HuH-7.5 (cell line): ENCODE measurements at regions not wholly inside any gene's neighbourhood (a gene's known extent, or its start where the extent isn't known, plus 50 kb on each side); places are given as distances from the start of the nearest gene placed in this dataset.
A peak's percentile ranks its signal among the peaks of the same experiment; 100 is the strongest.

Experiments used
- DNase-seq: peaks from one replicate; pipeline ENCODE4 v3.0.0; 2011; ENCODE audit warnings: low spot score

DNA sequence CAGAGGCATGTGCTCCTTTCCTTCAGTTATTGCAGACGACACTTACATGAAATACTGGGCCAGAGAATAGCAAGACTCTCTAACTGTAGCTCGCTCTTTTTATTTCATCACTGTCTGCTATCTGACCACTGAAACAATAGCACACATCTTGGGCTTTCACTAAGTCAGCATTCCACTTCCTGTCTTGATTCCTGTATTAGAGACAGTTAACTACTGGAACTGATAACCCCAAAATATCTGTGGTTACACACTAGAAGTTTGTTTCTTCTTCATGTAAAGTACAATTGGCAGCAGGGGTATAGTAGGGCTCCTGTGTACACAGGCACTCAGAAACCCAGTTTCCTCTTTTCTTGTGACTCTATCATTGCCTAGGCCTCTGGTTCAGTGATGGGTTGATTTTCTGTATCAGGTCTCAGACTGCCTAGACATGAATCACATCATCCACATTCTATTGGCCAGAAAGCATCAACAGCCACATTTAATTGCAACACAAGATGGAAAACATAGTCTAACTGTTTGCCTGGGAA, 230.2 kb upstream of the CD96 start:
- no peak for DNase-seq

DNA sequence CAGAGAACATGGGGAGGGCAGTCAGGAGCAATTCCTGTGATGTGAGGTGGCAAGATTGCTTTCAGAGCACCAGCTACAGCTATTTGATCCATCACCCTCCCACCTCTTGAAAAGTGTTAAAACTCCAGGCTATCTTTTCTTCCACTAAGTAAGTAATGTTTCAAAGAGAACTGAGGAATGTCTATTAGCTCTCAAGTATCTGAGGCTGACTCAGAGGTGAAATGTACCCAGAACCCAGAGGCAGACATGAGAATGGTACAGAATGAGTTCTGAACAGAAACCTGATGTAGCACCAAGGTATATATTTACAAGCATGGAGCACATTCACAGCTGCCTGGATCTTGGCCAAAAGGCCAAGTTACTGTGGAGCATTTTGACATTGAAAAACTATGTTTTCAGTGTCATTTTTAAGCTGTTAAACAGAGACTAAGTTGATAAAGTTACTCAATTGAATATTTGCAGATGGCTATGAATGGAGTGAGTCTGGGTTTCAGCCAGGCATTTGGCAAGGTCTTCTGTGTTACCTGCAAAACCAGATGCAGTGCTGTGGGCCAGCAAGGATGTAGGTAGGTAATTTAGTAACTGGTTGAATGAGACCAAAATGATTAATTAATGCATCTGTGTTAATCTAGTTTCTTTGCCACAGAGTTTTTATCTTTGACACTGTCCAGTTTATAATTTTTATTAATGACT, 227.7 kb upstream of the CD96 start:
- DNase-seq, result no peak

DNA sequence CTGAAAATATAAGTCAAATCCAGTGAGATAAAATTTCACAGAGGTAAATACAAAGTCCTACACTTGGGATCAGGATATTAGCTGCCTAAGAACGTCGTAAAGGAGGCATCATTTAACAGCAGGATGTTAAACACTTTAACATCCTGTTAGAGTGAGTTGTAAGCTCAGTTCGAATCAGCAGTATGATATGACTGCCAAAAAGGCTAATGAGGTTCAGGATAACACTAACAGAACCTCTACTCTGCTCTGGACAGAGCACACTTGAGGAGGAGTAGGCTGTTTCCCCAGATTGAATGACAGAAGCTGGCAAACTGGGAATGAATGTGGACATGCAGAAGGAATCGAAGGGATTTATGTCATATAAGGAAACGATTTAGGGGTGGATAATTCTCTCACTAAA, 227.1 kb upstream of the CD96 start:
- no peak for DNase-seq

DNA sequence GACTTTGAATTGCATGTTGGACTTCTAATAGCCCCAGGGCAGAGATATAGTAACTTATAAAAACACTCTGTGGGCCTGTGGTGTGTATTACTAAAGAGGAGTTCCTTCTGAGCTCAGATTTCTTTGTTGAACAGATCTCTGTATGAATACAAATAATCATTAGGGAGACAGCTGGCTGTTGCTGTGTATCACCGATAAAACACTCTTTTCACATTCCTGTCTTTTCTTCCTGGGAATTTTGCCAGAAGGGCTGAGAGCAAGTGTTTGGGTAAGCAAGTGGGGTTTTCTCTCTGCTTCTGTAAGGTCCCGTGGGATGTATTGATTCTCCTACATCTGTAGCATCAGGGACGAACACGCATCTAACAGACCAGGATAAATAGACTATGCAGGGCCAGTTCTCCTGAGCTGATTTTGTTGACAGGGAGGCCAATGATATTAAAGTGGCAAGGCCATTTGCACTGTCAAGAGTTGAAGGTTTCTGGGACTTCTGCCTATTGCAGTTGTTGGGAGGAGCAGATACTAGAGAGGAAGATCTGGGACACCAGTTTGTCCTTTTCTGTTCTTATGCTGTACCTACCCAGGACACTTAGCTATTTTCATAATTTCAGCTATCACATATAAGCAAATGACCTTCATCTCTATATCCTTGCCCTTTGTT, 225.9 kb upstream of the CD96 start:
- DNase-seq, result no peak

DNA sequence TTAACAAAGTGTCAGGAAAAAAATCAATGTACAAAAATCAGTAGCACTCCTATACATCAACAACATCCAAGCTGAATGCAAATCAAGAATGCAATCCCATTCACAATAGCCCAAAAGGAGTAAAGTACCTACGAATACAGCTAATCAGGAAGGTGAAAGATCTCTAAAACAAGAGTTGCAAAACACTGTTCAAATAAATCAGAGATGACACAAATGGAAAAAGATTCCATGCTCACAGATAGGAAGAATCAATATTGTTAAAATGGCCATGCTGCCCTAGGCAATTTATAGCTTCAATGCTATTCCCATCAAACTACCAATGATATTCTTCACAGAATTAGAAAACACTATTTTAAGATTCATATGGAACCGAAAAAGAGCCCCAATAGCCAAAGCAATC, 223.7 kb upstream of the CD96 start:
- no peak for DNase-seq

DNA sequence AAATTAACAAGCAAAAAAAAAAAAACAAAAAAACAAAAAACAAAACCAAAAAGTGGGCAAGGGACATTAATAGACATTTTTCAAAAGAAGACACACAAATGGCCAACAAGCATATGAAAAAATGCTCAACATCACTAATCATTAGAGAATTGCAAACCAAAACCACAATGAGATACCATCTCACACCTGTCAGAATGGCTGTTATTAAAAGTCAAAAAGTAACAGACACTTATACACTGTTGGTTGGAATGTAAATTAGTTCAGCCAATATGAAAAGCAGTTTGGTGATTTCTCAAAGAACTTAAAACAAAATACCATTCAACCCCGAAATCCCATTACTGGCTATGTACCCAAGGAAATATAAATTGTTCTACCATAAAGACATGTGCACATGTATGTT, 222.4 kb upstream of the CD96 start:
- DNase-seq, result no peak

DNA sequence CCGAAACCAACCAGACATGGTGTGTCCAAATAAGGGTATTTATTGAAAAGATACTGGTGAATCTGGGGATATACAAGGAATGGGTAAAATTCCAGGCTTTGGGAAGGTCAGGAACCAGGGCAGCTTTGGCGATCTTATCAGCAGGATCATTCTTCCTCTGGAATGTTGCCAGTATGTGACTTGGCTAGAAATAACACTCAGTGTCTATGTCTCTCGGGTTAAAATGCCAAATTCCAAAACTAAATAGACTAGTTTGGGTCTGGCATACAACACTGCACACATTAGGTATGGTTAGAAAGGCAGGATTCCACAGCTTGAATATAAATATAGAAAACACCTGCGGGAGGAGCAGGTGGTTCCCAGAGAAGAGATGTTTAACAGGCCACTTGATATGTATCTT, 220.2 kb upstream of the CD96 start:
- DNase-seq, result no peak

DNA sequence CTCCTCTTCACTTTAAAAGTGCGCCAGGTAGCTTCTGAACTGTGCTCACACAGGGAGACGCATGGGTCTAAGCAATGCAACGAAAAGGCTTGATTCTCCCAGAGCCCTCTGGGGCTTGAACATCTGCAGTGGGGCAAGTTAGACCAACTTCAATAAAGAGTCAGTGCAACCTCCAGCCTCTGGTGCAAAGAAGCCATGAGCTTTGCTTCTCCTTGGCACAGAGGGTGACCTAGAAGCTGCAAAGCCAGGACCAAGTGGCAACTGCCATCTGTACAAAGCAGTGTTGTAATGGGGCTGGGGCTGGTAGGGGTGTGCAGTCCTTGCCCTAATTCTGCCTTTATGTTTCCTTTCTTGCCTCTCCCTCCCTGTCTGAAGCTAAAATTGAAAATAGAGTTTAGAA, 219.0 kb upstream of the CD96 start:
- no peak for DNase-seq

DNA sequence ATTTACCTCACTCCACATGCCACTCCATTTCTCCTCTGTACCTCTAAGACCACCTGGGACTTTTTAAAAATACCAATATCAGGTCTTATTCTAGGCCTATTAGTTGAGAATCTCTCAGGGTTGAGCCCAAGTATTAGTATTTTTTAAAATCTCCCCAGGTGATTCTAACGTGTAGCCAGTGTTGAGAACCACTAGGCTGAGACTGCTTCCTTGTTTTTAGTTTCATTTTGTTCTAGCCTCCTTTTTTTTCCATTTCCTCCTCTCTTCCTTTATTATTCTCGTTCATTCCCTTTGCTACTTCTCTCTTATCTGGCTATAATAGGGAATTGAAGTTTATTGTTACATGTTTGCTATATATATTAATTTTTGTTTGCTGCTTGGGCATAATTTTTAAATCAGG, 217.8 kb upstream of the CD96 start:
- no peak for DNase-seq

DNA sequence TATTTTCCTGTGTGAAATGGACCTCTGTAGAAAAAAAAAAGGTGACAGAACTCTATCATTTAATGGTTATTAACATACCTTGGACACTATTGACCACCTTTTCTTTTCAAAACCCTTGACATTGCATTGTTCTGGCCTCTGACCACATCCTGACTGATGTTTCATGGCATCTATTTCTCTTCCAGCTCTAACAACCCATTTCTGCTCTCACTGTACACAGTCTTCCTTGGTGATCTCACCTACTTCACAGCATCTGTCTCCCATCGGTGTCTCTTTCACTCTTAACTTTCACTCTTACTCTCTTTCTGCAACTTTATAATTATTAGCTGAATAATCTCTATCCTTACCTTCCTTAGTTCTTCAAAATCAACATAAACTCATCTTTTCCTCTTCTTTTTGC, 217.4 kb upstream of the CD96 start:
- no peak for DNase-seq

DNA sequence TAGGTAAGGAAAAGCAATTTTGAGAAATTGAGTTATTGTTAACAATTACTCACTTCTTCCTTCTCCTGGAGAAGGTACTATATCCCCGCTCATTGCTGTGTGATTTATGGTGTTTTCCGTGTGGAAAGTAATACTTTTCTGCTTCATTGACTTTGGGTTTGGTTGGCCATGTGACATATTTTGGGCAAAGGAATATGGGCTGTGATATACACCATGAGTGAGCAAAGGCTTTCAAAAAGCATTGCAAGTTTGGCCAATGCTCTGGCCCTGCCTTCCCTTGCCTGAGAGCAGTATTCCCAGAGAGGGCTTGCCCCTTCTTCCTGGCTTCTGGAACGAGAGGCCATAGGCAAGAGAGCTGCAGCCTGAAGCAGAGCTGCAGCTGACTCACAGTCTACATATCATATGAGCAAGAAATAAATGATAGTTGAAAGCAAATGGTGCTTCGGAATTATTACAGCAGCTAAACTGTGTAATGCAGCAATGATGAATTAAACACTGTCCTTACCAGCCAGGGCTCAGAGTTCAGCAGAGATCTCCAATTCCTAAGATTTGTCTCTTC, 216.8 kb upstream of the CD96 start:
- DNase-seq, result no peak

DNA sequence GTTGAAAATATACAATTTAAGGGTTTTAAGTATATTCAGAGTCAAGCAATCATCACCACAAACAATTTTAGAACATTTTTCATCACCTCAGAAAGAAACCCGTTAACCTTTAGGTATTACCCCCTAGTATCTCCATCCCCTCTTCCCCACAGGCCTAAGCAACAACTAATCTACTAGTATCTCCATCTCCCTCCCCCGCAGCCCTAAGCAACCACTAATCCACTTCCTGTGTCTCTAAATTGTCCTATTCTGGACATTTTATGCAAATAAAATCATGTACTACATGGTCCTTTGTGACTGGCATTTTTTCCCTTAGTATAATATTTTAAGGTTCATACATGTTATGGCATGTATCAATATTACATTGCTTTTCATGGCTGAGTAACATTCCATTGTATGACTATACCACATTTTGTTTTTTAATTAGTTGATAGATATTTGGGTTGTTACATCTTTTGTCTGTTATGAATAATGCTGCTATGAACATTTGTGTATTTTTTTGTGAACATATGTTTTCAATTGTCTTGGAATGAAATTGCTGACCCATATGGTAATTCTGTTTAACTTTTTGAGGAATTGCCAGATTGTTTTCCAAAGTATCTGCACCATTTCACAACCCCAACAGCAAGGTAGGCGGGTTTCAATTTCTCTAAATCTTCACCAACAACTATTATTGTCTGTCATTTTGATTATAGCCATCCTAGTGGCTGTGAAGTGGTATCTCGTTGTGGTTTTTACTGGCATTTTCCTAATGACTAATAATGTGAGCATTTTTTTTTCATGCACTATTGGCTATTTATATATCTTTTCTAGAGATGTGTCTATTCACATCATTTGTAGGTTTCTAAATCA, 215.6 kb upstream of the CD96 start:
- DNase-seq, result no peak

DNA sequence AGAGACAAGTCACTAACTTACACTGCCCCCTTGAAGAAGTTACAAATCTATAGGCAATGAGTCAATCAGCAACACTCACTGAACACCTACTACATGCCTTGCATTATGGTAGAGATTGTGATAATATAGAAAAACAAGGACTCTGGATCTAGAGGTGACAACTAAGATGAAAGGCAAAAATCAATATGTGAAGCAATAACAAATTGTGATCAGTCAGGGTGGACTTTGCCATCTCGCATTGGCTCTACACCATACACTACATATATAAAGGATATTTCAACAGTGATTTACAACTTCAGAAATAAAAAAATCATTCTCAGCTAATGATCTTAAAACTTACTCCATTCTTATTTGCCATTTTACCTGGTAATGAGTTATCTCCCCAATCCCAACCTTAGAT, 210.7 kb upstream of the CD96 start:
- no peak for DNase-seq

DNA sequence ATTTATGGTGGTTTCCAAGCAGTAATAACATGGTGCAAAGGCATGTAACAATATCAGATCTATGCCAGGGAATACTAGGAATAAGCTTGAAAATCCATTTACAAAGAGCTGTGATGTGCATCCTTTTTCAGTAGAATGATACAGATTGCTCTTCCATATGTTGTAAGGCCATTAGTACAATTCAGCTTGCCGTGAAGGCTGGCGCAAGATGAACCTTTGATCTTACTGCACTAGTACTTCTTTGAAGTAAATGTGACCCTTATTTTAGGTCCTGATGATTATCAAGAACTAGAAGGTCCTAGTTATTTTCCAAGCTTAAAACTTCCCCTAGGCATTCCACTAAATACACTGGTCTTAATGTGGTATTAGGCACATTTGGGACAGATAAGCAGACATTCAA, 210.1 kb upstream of the CD96 start:
- no peak for DNase-seq

DNA sequence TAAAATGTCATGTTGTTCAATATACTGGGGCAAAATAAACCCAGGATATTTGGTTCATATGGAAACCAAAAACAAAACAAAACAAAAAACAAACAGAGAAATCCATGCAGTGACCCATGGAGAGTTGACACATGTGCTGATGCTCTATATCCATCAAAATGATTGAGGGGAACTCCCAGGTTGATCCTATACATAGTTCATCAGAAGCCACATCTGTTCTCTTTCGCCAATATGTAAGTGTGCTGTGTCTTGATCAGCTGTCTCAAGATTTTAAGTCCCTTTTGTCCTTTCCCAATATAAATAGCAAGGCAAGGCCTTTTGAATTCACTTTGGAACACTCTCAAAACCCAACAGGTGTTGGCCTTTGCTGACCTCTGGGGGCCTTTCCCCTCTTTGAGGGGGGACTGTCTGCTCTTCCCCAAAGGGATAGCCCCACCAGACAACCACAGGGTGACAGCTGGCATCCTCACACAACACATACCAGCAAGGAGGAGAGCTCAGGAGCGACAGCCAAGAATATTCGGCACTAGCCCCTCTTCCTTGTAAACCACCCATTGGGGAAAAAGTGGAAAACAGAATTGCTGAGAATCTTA, 209.4 kb upstream of the CD96 start:
- no peak for DNase-seq

DNA sequence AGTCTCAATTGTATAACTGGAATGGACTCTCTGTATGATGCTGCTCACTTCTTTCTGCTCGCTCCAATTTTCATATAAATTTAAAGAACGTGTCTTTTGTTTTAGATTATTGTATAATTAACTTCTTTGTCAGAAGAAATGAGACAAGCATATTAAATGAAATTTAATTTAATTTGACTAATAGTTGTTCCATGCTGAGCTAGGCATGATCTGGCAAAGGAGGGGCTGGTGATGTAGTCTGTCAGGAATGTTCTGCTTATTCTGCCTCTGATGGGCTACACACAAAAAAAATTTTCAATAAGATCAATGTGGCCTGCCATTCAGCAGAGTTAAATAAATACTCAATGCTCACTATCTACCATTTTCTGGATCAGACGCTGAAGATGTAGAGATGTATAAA, 208.4 kb upstream of the CD96 start:
- no peak for DNase-seq

DNA sequence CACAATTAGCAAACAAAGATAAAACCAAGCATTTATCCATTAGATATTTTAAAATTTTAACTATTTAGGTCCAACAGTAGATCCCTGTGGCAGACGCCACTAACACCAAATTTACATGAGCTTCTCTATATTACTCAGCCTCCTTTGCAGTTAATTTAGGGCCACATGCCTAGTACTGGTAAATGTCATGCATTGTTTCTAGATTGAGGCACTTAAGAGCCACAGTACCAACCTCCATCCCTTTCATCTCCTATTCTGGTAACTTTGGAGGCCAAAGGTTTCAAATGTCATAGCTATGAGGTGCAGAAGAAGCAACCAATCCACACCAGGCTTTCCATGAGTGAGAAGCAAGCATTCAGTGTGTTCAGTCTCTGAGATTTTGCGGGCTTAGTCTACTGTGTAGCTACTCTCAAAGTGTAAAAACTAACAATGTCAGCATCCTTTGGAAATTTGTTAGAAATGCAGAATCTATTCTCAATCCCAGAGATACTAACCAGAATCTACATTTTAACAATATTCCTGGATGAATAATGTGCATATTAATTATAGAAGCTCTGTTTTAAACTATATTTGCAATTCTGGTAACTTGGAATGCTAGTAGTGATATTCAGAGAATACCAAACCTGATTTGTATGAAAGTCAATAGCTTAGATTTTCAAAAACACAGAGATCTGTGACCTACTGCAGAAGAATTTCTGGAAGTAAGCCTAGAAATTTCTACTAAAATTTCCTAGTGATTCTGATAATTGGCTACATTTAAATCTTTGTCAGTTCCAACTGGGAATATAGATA, 206.3 kb upstream of the CD96 start:
- no peak for DNase-seq

DNA sequence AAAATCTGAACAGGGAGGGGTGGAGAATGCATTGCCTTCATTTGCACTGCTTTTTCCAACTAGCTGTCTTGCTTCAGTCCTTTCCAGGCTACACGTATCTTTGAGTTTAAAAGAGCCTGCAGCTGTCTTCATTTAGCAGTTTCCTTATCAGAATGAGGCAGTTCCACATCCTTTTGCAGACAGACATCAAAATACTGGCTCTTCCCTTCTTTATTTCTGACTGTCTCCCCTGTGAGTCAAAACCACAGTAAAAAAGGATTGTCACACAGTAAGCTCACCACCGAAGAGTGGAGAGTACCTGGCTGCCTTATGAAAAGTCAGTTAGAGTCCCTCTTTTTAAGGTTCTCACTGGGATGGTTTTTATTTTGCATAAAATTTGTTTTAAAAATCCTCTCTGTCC, 205.5 kb upstream of the CD96 start:
- DNase-seq, result no peak

DNA sequence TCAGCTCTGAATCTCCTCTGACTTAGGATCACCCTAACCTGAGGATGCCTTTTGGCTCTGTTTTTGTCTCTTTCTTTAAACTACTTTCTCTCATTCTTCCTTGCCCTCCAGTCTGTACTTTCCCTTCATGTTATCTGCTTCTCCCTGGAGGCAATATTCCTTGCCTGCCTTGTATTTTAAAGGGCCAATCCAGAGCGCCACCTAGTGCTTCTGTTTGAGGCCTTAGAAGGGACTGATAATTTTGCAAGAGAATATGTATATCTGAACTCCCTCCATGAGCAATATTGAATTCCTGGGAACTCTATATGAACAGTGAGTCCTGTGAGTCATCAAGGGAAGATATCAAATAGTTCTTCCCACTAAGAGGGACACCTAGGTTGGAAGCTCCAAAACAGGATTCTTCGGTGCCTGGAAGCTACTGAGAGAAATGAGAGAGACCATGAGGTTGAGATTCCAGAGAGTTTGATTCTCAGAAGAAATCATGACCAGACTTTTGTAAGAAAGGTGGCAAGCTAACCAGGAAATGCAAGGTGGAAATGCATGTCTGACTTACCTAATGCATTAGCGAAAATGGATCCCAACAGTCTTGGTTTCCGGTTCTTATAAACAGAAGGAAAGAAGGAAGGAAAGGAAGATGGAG, 203.8 kb upstream of the CD96 start:
- peak; percentile 34 for DNase-seq

DNA sequence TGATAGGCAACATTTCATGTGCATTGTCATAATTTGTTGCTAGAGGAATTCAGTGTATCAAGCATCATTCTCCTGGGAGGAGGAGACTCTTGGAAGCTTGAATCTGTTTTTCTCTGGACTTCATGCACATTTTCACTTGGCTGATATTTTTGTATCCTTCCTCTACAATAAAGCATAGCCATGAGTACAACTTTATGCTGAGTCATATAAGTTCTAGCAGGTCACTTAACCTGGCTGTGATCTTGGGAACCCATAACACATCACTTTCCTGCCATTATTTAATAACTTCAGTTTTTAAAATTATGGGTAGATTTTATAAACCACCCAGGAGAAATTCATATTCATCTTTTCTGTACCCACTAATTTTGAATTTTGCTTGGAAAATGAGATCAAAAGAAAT, 203.0 kb upstream of the CD96 start:
- no peak for DNase-seq

DNA sequence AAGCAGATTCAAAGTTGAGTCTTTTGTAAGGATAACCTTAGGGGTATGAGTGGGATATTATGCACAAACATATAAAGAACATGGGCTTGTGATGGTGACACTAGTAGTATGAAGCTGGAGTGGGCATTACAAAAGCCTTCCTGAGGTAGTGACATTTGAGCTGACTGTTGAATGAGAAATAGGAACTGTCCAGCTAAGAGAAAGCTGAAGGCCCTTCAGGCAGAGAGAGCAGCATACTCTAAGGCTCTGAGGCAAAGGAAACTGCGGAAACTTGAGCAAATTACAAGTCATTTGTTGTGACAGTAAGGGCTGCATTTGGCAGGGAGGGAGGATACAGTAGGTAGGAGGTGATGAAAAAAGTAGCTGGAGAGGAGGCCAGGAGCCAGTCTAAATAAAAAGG, 190.7 kb upstream of the CD96 start:
- DNase-seq, result no peak
